Esophagus squamous epithelium (tissue), 4 donors: ENCODE measurements at regions not wholly inside any gene's neighbourhood (a gene's known extent, or its start where the extent isn't known, plus 50 kb on each side); places are given as distances from the start of the nearest gene placed in this dataset.
"Not testable (repeated sequence)": the region's sequence is repeated elsewhere in the genome, so short reads cannot be mapped to it uniquely, and the experiment has no call there.

ENCODE experiments used
- POLR2A ChIP-seq, 4 donors: fragments of 450-650 bp; IDR thresholded peaks; one replicate each; pipeline ENCODE4 v1.6.1; 2017; ENCODE audit warnings: antibody characterized with exemption in 4 of 4, mild to moderate bottlenecking in 4 of 4, moderate library complexity in 3 of 4
- TF ChIP-seq, protein P1 (sequence below), 6 experiments: fragments of 450-650 bp in 4 of 6; fragments of 200-600 bp in 2 of 6; sonication (generic) in 2 of 6; IDR thresholded peaks; one replicate each; pipeline ENCODE4 v1.5.1; 2016 to 2019; ENCODE audit warnings: antibody characterized with exemption in 6 of 6, mild to moderate bottlenecking in 4 of 6, moderate library complexity in 4 of 6

DNA sequence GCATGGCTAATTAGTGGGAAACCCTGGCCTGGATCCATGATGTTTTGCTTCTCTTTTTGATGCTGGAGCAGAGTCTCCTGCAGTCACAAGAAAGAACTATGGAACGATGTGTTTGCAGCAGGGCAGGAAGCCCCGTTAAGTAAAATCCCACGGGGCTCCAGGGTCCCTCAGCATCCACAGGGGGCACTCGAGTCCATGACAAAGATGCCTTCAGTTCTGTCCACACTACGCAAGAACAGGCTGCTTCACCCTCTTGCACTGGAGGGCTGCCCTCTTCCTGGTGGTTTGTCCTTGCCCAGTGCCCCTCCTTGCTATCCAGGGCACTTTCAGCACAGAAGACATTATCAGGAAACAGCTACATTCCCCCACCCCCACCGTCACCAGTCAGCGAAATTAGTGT, 196.9 kb downstream of the POTED start:
- TF ChIP-seq, protein P1, sequence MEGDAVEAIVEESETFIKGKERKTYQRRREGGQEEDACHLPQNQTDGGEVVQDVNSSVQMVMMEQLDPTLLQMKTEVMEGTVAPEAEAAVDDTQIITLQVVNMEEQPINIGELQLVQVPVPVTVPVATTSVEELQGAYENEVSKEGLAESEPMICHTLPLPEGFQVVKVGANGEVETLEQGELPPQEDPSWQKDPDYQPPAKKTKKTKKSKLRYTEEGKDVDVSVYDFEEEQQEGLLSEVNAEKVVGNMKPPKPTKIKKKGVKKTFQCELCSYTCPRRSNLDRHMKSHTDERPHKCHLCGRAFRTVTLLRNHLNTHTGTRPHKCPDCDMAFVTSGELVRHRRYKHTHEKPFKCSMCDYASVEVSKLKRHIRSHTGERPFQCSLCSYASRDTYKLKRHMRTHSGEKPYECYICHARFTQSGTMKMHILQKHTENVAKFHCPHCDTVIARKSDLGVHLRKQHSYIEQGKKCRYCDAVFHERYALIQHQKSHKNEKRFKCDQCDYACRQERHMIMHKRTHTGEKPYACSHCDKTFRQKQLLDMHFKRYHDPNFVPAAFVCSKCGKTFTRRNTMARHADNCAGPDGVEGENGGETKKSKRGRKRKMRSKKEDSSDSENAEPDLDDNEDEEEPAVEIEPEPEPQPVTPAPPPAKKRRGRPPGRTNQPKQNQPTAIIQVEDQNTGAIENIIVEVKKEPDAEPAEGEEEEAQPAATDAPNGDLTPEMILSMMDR (IDR thresholded peaks at IDR 0.05): not testable (repeated sequence)
- TF ChIP-seq POLR2A (IDR thresholded peaks at IDR 0.05): not testable (repeated sequence)
